ENCODE measurements at regions not wholly inside any gene's neighbourhood (a gene's known extent, or its start where the extent isn't known, plus 50 kb on each side); places are given as distances from the start of the nearest gene placed in this dataset.

DNA sequence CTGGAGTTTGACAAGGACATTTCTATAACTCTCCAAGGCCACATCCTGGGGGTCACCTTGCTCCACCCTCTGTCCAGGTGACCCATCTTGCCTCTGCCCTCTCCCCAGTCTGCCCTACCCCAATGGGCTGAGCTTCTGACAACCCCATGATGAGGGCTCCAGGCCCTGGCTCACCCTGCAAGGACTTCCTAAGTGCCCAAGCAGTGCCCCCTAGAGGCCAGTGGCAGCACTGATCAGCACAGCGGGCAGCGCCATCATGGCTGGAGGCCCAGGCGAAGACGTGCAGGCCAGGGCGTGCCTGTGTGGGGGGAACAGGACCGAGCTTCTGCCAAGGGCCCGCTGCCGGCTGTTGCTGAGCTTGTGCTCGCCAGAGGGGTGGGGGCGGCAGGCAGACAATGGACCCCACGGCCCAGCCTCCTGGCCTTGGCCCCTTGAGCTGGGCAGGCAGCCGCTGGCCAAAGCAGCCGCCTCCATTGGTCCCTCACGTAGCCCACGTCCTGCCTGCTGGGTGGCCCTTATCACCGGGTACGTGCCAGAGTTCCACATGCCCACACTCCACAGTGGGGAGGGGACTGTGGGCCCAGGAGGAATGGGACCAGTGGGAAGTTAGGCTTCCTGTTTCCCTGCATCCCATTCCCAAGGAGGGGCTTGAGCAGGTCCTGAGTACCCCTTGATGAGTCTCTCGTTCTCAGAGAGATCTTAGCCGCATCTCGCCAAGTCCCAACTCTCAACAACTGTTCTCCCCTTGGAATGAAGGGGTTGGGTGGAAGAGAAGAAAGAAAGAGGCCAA lies 64.3 kb downstream of the MRPL14 start:
- DNase-seq = no peak

DNA sequence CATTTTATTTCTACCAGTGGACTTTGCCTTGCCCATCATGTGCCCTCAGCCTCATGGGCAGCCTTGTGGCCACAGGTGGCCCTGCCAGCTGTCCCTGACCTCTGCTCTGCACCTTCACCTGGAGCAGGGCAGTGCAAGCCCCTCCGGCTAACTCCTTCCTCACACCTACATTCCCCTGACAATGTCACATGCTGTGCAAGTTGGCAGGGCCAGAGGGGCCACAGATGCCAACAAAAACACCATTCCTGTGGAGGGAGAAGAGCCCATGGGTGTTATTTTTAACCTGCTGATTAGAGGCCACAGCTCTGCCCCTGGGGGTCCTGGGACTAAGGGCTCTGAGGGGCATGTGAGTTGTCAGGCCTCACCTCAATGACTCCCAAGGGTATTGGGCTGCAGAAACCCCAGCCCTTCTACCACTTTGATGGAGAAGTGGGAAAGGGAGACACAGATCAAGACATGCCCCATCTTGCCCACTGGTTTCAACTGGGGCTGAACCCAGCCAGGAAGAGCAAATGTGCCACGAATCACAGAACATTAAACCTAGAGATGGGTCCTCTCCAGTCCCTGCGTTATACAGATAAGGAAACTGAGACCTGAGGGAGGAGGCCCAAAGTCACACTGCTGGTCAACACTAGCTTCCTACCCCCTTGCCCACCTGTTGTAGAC lies 65.0 kb downstream of the MRPL14 start:
- no peak for DNase-seq

DNA sequence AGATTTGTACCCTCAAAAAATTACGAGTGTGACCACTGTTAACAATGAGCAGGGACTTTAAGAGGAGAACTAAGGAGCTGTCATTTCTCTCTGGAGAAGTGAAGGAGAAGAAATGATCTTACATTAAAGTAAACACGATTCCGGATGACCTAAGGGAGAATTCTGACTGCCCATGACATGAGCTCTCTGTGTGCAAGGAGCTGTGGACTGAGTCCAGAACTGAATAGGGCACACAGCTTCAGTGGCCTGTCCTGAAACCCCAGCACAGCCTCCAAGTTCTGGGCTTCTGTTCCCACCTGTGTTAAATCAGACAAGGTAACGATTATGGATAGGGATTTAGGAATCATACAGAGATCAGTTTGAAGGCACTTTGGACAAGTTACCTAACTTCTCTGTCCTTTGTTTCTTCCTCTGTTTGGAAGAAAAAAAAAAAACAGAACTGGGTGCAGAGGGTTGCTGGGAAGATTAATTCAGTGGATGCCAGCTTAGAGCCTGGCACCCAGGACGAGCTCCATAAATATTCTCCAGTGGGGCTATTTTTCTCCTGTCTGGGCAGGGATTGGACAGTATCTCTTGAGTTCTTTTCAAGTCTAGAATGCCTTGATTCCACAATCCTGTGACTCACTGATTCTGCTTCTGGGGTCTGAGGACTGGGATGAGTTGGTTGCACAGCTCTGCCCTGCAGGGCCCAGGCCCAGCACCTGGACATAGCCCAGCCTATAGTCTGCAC lies 65.7 kb downstream of the MRPL14 start:
- DNase-seq = no peak

DNA sequence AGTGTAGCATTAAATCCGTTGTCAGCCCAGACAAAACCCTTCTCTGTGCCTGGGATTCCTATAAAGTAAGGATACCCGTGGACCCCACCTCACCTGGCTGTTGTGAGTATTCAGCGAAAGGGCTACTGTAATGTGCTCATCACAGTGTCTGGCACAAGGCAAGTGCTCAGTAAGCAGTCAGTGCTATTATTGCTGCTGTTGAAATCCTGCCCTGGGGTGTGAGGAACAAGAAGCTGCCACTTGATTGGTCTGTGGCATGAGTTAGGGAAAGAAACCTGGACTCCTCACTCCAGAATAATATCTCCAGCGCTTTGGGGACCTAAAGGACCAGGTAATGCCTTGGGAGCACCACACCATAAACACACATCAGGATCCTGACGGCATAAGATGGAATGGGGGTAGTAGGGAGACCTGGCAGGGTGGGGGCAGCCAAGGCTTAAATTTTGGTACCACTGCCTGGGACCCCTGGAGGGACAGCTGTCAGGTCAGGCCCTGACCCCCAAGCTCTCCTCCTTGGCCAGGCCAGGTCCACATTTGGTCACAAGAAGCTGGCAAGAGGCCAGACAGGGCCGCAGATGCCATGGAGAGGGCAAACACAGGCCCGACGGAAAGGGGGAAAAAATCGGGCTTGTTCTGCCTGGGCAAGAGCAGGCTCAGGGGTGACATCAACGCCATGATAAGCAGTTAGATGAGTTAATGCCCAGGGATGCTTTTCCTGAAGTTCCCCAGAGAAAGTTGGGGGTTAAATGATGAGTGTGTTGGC lies 66.5 kb downstream of the MRPL14 start:
- DNase-seq = no peak

DNA sequence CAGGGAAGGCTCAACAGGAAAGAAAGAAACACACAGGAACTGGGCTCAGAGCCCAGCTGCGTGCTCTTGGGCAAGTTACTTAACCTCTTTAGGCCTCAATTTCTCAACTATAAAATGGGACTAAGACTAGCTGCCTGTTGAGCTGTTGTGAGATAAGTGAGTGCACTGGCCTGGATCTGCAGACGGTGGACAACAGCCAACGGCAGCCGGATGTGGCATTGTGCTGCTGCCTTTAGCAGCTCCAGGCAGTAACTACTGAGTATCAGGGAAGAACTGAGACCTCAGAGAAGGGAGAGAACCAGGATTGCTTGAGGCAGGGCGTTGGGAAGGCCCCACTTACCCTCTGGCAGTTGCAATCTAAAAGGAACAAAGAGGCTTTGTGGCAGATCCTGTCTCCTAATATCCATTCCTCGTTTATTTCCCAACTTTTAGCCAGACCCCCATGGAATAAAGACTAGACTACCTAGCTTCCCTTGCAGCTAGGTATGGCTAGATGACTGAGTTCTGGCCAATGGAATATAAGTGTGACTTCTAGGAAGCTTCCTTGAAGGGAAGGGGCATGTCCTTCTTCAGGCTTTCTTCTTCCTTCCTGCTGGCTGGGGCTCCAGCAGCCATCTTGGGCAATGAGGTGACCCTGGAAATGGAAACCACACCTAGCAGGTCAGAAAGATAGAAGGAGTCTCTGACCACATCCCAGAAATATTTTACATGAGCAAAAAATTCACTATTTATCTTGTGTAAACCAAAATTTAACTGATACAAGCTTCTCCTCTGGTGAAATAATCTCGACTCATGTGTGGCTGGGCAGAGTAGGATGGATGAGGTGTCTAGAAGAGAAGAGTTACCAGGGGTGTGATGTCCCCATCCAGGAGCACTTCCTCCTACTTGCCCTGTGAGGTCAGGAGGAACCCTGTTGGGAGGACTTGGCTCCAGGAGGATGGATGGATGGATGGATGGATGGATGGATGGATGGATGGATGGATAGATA lies 67.6 kb downstream of the MRPL14 start:
- no peak for DNase-seq

DNA sequence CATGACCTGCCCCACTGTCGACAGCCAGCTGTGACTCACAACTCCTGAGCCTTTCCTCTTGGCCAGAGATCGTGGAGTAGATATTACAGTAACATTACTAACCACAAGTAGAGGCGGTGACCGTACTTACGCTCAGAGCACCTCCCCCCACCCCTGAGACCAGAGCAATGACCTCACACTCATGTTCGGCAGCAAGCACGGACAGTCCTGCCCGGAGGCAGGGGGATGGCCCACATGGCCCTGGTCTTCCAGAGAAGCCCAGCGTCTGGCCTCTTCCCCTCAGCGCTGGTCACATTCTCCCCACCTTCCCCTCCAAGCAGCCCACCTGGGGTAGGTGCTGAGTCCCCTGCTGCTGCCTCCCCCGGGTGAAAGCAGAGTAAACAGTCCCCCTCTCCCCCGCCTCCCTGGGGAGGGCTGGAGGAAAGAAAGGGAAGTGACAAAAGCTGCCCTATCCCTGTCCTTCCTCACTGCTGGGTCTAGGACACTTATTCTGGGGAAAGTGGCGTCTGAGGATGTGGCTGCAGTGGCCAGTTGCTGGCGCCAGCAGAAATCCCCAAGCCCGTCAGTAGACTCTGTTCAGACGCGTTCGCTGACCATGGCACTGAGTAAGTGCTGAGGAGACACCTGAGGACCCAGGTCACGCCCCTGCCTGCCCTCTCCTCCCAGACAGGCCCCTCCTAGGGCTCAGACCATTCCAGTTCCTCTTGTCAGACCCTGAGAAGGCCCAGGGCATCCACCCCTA lies 68.5 kb downstream of the MRPL14 start:
- peak; percentile 86 for DNase-seq

DNA sequence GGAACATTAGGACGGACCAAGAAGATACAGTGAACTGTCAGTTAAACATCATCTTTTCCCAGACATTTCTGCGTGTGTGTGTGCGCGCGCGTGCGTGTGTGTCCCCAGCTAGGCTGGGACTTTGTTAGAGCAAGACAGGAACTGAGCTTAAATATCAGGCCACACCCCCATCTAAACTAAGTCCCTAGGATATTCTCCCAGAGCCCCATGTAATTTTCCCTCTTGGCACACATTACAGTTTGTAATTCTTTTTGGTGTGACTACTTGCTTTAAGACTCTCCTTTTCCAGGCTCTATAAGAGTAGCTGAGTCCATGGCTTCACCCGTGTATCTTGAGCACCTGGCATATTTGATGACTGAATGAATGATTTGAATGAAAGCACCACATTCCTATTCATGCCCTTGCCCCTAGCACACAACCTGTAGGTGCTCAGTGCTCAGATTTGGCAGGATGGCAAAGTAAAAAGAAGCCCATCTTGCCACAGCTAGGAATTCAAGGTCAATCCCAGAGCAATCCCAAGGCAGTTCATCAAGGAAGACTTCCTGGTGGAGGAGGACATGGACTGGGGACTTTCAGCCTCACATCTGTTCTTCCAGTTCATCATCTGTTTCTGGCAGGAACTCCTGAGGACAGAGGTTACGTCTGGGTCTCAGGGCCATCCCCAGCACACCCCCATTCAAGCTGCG lies 69.2 kb downstream of the MRPL14 start:
- DNase-seq = no peak

DNA sequence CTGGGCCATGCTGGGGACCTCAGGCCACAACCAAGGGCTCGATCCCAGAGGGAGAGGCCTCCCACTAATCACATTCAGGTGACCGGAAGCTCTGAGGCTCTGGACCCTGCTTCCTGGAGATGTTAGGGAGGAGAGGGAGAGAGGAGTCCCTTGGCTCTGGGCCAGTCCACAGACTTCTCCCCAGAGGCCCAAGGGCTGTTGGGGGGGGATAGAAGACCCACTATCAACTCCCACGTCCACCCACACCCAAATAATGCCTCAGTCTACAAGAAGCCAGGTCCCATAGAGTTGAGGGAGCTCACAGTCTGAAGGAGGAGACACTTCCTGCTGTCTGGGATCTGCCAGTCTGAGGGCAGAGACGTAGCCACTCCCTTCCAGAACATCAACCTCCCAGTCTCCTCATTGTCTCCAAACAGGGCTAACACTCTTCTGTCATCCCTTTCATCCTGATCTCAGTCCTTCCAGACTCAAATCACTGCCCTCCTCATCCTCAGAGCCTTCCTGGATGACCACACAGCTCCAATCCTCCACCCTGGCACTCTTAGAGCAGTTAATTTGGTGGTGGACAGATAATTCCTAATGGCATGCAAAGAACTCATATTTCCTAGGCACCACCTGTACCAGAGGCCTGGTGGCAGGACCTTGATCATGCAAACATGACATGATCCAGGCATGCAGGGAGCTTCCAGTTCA lies 69.9 kb downstream of the MRPL14 start:
- no peak for DNase-seq

DNA sequence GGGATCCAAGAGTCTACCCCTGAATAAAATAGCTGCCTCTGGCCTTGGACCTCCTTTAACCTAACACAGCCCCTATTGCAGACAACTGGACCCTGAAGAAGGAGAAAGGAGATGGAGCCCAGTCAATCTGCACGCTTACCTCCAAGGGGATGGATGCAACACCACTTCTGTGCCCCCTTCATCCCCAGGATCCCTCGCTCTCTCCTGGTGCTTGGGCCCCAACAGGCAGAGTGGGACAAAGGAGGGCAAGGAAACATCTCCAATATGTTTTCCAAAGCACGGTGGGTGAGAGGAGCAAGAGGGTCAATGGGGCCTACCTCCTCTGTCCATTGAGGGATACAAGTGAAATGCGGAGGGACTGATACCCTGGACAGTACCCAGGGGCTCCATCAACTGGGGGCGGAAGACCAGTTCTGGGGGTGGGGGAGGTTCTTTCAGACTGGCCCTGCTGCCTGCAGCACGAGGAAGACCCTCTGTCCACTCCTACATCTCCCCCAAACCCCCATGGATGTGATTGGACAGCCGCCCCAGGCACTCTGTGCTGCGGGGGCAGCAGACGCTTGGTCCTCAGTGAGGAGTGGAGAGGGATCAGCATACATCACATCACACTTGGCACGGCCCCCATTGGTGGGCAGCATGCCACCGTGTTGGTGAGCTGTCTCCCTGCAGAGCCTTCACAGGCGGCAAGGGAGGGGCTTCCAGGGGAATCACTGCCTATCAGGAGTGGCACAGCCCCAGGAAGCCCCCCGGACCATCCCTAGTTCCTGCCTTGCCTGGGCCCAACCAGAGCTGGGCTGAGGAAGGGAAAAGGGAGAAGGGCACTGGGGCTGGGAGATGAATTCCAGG lies 70.6 kb downstream of the MRPL14 start:
- DNase-seq = no peak

DNA sequence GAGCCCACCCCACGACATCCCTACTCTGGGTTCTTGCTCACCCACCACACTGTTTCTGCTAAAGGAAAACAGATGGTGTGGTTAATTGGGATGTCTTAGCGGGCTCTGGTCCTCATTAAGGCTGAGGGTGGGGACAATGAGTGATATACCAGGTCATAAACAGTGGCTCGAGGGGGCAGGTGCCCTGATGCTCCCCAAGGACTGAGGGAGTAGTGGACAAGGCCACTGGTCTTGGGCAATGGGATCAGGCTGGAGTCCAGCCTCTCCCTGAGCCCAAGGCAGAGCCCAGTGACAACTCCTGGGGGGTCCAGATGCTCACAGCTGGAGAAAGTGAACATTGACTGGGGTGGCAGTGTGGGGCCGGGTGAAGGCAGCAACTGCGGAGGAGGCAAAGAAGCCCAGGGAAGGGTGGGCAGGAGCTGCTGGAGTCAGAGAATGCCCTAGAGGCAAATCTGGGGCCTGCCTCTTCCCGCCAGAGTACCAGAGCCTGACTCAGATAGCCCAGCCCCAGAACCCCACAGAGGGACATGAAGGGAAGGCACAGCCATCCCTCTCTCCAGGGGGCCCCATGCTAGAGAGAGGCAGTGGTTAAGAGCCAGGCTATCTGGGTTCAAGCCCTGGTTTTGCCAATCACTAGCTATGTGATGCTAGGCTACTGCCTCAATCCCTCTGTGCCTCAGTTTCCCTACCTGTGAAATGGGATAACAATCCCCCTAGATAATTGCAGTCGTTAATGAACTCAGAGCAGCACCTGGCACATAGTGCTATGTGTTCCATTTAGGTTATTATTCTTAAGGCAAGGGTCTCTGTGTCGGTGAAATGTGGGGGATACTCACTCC lies 72.3 kb downstream of the MRPL14 start:
- no peak for DNase-seq

DNA sequence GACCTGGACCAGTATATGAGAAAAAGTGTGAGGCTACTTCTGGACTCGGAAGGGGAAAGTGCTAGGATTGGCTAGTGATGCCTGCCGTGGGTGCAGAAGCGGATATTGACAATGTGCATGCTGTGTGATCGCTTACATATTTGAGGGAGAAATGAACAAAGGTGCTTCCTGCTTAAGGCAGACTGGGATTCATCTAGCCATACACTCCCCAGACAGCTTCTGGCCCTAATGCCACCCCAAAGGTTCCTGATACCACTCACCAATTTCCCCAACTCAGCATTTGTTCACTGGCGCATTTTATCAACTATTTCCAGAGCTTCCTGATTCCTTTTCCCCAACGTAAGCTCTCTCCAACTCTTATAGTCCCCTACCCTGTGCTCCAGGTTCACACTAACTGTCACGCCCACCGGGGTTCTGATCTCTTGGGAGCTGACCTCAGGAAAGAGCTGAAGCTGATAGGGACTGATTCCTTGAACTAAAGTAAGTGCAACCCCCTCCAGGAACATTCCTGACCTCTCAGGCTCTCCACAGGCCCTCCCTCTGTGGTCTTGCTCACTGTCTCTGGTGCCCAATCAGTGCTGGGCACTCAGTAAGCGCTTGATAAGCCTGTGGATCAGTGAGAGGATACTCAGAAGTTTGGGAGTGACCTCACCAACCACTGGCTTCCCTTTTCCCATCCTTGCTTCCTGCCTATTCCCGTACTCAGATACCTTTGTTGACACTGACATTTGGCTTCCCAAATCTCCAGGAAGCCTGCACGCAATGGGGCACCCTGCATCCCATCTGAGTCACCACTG lies 73.3 kb downstream of the MRPL14 start:
- no peak for DNase-seq

DNA sequence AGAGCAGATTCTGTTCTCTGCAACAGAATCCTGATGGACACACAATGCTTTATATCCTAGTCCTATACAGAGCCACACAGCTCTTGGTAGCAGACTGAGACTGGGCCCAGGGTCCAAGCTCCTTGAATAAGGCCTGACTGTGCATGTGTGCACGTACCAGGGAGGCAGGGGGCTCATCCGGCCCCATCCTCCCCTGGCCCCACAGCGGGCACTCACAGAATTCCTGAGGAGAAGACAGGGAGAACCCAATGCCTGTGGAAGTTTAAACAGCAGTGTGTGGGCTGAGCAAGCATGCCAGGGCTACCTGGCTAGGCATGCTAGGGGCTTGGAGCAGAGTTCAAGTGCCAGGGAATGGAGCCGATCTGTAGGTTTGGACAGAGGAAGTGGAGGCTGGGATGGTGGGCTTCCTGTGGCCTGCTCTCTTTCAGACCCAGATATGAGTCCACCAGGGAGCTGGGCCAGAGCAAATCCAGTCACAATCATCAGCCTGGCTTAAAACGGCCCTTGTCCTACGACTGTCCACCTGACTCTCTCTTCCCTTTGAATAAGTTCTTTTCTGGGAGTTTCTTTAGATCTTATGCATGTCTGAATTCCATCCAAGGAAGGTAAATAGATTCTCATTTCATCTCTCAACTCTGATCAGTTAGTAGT lies 74.0 kb downstream of the MRPL14 start:
- DNase-seq = no peak

DNA sequence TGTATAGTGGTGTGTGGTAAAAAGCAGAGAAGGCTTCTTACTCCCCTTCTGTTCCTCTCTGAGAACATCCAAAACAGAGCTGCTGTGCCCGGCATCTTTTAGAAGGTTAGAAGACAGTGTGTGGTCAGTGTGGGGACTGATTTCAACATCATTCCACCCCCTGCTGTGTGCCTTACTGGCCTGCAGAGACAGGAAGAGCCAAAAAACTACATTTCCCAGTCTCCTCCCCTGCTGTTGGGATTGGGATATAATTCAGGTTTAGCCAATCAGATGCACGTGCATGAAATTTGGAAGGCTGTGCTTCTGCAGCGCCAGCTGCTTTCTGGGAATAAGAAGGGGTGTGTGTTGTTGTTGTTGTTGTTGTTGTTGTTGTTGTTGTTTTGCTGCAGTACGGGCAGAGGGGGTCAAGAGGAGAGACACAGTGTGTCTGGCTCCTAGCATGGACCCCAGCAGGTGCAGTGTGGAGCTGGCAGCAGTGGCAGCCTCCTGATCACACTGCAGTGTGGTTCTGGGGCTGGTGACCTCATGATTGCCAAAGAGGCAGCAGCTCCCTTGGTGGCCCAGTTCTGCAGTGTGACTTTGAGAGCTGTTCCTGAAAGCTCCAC lies 74.7 kb downstream of the MRPL14 start:
- DNase-seq = no peak

DNA sequence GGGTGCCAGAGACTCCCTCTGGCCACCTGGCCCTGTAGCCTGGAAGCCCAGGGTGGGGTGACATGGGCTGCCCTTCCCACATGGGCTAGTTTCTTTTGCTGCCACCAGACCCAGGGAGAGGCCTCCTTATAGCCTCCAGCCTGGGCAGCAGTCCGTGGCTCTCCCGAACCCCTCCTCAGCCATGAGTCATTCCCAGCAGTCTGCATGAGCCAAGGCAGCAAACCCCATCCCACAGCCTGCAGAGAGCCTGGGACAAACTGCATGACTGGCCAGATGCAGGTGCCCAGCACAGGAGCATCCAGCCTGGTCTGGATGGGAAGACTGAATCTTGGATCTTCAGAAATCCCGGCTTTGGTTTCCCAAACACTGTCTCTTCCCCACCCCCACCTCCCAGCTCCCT lies 75.7 kb downstream of the MRPL14 start:
- no peak for DNase-seq

DNA sequence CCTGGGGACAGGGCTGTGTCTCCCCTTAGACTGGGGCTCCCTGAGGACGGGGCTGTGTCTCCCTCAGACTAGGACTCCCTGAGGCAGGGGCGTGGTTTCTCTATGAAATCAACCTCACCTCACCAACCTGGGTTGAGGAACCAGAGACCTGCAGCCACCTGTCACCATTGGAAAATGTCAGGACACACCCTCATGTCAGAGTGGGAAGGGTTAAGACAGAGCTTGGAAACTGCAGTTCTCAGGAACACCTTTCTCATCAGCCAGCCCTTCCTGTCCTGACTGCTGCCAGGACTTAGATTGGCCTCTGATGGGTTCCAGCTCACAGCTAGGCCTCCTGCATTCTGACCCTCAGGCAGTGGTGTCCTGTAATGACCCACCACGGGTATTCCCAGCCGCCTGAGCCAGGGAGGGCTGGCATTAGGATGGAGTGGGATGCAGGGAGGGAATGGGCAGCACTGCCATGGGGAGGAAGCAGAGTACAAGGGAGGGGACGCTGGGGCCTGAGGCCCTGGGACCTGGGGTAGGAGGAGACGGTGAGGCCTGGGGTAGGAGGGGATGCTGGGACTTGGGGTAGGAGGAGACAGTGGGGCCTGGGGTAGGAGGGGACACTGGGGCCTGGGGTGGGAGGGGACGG lies 76.3 kb downstream of the MRPL14 start:
- no peak for DNase-seq

All from CD4-positive, alpha-beta T cell treated with Interleukin-15 for 1 hour (primary cell).